ENCODE measurements at regions not wholly inside any gene's neighbourhood (a gene's known extent, or its start where the extent isn't known, plus 50 kb on each side); places are given as distances from the start of the nearest gene placed in this dataset.
A peak's percentile ranks its signal among the peaks of the same experiment; 100 is the strongest.
"Not testable (repeated sequence)": the region's sequence is repeated elsewhere in the genome, so short reads cannot be mapped to it uniquely, and the experiment has no call there.

DNA sequence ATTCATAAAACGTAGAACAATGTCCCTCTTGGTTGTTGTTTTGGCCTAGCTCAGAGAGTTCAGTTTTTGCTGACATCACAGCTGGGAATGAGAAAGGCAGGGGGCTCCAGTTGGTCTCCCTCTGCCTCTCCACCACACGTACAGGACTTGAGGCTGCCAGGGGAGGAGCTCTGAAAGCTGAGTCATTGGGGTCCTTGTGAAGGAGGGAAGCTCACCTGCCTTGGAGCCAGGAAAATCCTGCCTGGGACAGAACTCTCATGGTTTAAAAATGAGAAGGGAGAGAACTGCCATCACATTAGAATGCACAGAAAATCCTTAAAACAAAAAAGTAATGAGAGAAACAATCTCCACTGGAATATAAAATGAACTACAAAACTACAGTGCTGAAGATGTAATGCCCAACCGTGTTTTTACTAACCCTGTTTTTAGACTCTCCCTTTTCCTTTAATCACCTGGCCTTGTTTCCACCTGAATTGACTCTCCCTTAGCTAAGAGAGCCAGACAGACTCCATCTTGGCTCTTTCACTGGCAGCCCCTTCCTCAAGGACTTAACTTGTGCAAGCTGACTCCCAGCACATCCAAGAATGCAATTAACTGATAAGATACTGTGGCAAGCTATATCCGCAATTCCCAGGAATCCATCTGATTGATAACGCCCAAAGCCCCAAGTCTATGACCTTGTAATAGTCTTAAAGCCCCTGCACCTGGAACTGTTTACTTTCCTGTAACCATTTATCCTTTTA is 58.6 kb upstream of the TARP start (continued):
- TF ChIP-seq MGA (IDR thresholded peaks at IDR 0.05): 0 out of 2 replicates have a peak, but pooled peaks have one; percentile 9
- TF ChIP-seq ZNF740 (CRISPR knock-in tag; IDR thresholded peaks at IDR 0.05): not testable (repeated sequence)
- TF ChIP-seq ZNF740 (tag; IDR thresholded peaks at IDR 0.05): peak in 1 of 2 experiments; percentile 92; a peak in 2 of 4 replicates
- peak; percentile 79 for TF ChIP-seq ZNF316 (IDR thresholded peaks at IDR 0.05)
- peak; percentile 60; the same call in 1 of the 2 replicates for TF ChIP-seq ZNF134 (CRISPR knock-in tag; conservative IDR thresholded peaks at IDR 0.05)
- peak; percentile 80 for TF ChIP-seq HINFP (tag; conservative IDR thresholded peaks at IDR 0.05; ENCODE audit: low read depth)
- peak; percentile 80 for TF ChIP-seq PYGO2 (tag; IDR thresholded peaks at IDR 0.05)
- TF ChIP-seq DDX20 (tag; IDR thresholded peaks at IDR 0.05; ENCODE audit: low read depth): peak; percentile 87
